ENCODE measurements at regions not wholly inside any gene's neighbourhood (a gene's known extent, or its start where the extent isn't known, plus 50 kb on each side); places are given as distances from the start of the nearest gene placed in this dataset.
"Not testable (repeated sequence)": the region's sequence is repeated elsewhere in the genome, so short reads cannot be mapped to it uniquely, and the experiment has no call there.

- no peak for DNase-seq (ENCODE audit: insufficient read length)
- no peak for FAIRE-seq
- TF ChIP-seq POLR2AphosphoS5 (IDR thresholded peaks at IDR 0.05; ENCODE audit: low read depth, low read length), result no peak
- no peak for TF ChIP-seq TAF1 (IDR thresholded peaks at IDR 0.05; ENCODE audit: borderline replicate concordance, low read depth, low read length)
- TF ChIP-seq POLR2A (IDR thresholded peaks at IDR 0.05; ENCODE audit: low read depth, low read length), result no peak
These were observed 103.6 kb upstream of the SALL3 start for GRCh38 chr18:78875778-78876650.

- no peak for DNase-seq (ENCODE audit: insufficient read length)
- FAIRE-seq, result no peak
- TF ChIP-seq TAF1 (IDR thresholded peaks at IDR 0.05; ENCODE audit: borderline replicate concordance, low read depth, low read length), result no peak
These were observed 102.8 kb upstream of the SALL3 start for GRCh38 chr18:78876868-78877267.

GRCh38 chr18:78878335-78878734 lies 101.3 kb upstream of the SALL3 start:
- no peak for DNase-seq (ENCODE audit: insufficient read length)
- TF ChIP-seq POLR2A (IDR thresholded peaks at IDR 0.05; ENCODE audit: low read depth, low read length), result no peak
- TF ChIP-seq POLR2AphosphoS5 (IDR thresholded peaks at IDR 0.05; ENCODE audit: low read depth, low read length), result no peak
- TF ChIP-seq TAF1 (IDR thresholded peaks at IDR 0.05; ENCODE audit: borderline replicate concordance, low read depth, low read length), result no peak
- FAIRE-seq, result no peak

- FAIRE-seq; DNase-seq (ENCODE audit: insufficient read length): not testable (repeated sequence)
These were observed 100.3 kb upstream of the SALL3 start for GRCh38 chr18:78879072-78879883.

GRCh38 chr18:78882585-78882984 lies 97.0 kb upstream of the SALL3 start:
- FAIRE-seq (no peak), DNase-seq (ENCODE audit: insufficient read length) (no peak)
- TF ChIP-seq POLR2A (IDR thresholded peaks at IDR 0.05; ENCODE audit: low read depth, low read length), result no peak
- TF ChIP-seq POLR2AphosphoS5 (IDR thresholded peaks at IDR 0.05; ENCODE audit: low read depth, low read length), result no peak
- no peak for TF ChIP-seq TAF1 (IDR thresholded peaks at IDR 0.05; ENCODE audit: borderline replicate concordance, low read depth, low read length)

GRCh38 chr18:78883501-78883900 lies 96.1 kb upstream of the SALL3 start:
- FAIRE-seq (no peak), DNase-seq (ENCODE audit: insufficient read length) (no peak)
- no peak for TF ChIP-seq POLR2A (IDR thresholded peaks at IDR 0.05; ENCODE audit: low read depth, low read length)
- no peak for TF ChIP-seq POLR2AphosphoS5 (IDR thresholded peaks at IDR 0.05; ENCODE audit: low read depth, low read length)
- no peak for TF ChIP-seq TAF1 (IDR thresholded peaks at IDR 0.05; ENCODE audit: borderline replicate concordance, low read depth, low read length)

- FAIRE-seq (no peak), DNase-seq (ENCODE audit: insufficient read length) (no peak)
These were observed 95.1 kb upstream of the SALL3 start for GRCh38 chr18:78884502-78884901.

GRCh38 chr18:78889250-78889649 lies 90.4 kb upstream of the SALL3 start:
- TF ChIP-seq POLR2A (IDR thresholded peaks at IDR 0.05; ENCODE audit: low read depth, low read length), result no peak
- no peak for TF ChIP-seq POLR2AphosphoS5 (IDR thresholded peaks at IDR 0.05; ENCODE audit: low read depth, low read length)
- TF ChIP-seq TAF1 (IDR thresholded peaks at IDR 0.05; ENCODE audit: borderline replicate concordance, low read depth, low read length), result no peak
- FAIRE-seq, result no peak
- DNase-seq (ENCODE audit: insufficient read length), result no peak

More at GRCh38 chr18:78884502-78884901, 95.1 kb upstream of the SALL3 start:
- no peak for TF ChIP-seq POLR2AphosphoS5 (IDR thresholded peaks at IDR 0.05; ENCODE audit: low read depth, low read length)
- no peak for TF ChIP-seq POLR2A (IDR thresholded peaks at IDR 0.05; ENCODE audit: low read depth, low read length)
- no peak for TF ChIP-seq TAF1 (IDR thresholded peaks at IDR 0.05; ENCODE audit: borderline replicate concordance, low read depth, low read length)

GRCh38 chr18:78890388-78890787 lies 89.2 kb upstream of the SALL3 start:
- DNase-seq (ENCODE audit: insufficient read length), result no peak
- TF ChIP-seq POLR2A (IDR thresholded peaks at IDR 0.05; ENCODE audit: low read depth, low read length), result no peak
- no peak for TF ChIP-seq TAF1 (IDR thresholded peaks at IDR 0.05; ENCODE audit: borderline replicate concordance, low read depth, low read length)
- TF ChIP-seq POLR2AphosphoS5 (IDR thresholded peaks at IDR 0.05; ENCODE audit: low read depth, low read length), result no peak
- no peak for FAIRE-seq

- FAIRE-seq (no peak), DNase-seq (ENCODE audit: insufficient read length) (no peak)
- TF ChIP-seq POLR2A (IDR thresholded peaks at IDR 0.05; ENCODE audit: low read depth, low read length), result no peak
- no peak for TF ChIP-seq POLR2AphosphoS5 (IDR thresholded peaks at IDR 0.05; ENCODE audit: low read depth, low read length)
- no peak for TF ChIP-seq TAF1 (IDR thresholded peaks at IDR 0.05; ENCODE audit: borderline replicate concordance, low read depth, low read length)
These were observed 88.3 kb upstream of the SALL3 start for GRCh38 chr18:78891185-78891762.

GRCh38 chr18:78892177-78892576 lies 87.4 kb upstream of the SALL3 start:
- TF ChIP-seq POLR2A (IDR thresholded peaks at IDR 0.05; ENCODE audit: low read depth, low read length) (no peak), TAF1 (IDR thresholded peaks at IDR 0.05; ENCODE audit: borderline replicate concordance, low read depth, low read length) (no peak), POLR2AphosphoS5 (IDR thresholded peaks at IDR 0.05; ENCODE audit: low read depth, low read length) (no peak)
- no peak for FAIRE-seq

More at GRCh38 chr18:78892177-78892576, 87.4 kb upstream of the SALL3 start:
- DNase-seq (ENCODE audit: insufficient read length), result no peak

Measured in GM12892 (cell line).